ENCODE measurements at regions not wholly inside any gene's neighbourhood (a gene's known extent, or its start where the extent isn't known, plus 50 kb on each side); places are given as distances from the start of the nearest gene placed in this dataset.

DNA sequence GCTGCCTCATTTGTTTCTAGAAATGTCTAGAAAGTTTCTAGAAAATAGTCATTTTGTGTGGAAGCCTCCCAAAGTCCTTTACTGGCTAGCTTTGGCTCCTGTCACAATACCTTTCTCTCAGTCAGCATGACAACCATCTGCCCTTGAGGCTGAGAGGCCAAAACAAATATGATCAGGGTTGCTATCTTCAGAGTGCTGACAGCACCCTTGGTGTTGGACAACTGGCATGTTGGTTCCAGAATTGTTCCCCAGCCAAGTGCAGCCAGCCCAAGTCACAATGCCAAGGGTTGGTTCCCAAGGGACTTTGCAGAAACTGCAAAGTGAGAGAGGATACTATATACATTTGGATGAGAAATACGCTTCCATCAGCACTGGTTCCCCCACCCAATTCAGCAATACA, 140.9 kb upstream of the GAS1 start:
- intact Hi-C loops (cut with micrococcal nuclease): no loop called here
- Histone ChIP-seq H3K4me1 (ENCODE audit: control insufficient read depth, insufficient read depth, low read length) (no peaks in the 10 kb centered on the region), H3K27me3 (ENCODE audit: control insufficient read depth, insufficient read depth, low read length) (no peaks in the 10 kb centered on the region), H3K9me3 (ENCODE audit: control insufficient read depth, insufficient read depth, low read length) (no peaks in the 10 kb centered on the region), H3K36me3 (ENCODE audit: control insufficient read depth, insufficient read depth, low read length) (no peaks in the 10 kb centered on the region), H3K4me3 (ENCODE audit: low read length) (no peak overlapping the region), H3K27ac (ENCODE audit: low read length) (no peak overlapping the region)
- Mint-ChIP-seq H3K4me3 (no peak overlapping the region), H3K4me1 (no peaks in the 10 kb centered on the region), H3K27me3 (ENCODE audit: low read depth in 2 of 2) (peaks cover 5 to 8% of the 10 kb centered on the region in 2 donors), H3K9me3 (no peaks in the 10 kb centered on the region), H3K27ac (no peak overlapping the region), H3K36me3 (no peaks in the 10 kb centered on the region)
- no CpG with 5 or more reads among the region's 1 CpG for WGBS (ENCODE audit: insufficient coverage)
- TF ChIP-seq, protein P1, sequence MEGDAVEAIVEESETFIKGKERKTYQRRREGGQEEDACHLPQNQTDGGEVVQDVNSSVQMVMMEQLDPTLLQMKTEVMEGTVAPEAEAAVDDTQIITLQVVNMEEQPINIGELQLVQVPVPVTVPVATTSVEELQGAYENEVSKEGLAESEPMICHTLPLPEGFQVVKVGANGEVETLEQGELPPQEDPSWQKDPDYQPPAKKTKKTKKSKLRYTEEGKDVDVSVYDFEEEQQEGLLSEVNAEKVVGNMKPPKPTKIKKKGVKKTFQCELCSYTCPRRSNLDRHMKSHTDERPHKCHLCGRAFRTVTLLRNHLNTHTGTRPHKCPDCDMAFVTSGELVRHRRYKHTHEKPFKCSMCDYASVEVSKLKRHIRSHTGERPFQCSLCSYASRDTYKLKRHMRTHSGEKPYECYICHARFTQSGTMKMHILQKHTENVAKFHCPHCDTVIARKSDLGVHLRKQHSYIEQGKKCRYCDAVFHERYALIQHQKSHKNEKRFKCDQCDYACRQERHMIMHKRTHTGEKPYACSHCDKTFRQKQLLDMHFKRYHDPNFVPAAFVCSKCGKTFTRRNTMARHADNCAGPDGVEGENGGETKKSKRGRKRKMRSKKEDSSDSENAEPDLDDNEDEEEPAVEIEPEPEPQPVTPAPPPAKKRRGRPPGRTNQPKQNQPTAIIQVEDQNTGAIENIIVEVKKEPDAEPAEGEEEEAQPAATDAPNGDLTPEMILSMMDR (IDR thresholded peaks at IDR 0.05): no peak
- ATAC-seq: no peak
- no peak for DNase-seq

DNA sequence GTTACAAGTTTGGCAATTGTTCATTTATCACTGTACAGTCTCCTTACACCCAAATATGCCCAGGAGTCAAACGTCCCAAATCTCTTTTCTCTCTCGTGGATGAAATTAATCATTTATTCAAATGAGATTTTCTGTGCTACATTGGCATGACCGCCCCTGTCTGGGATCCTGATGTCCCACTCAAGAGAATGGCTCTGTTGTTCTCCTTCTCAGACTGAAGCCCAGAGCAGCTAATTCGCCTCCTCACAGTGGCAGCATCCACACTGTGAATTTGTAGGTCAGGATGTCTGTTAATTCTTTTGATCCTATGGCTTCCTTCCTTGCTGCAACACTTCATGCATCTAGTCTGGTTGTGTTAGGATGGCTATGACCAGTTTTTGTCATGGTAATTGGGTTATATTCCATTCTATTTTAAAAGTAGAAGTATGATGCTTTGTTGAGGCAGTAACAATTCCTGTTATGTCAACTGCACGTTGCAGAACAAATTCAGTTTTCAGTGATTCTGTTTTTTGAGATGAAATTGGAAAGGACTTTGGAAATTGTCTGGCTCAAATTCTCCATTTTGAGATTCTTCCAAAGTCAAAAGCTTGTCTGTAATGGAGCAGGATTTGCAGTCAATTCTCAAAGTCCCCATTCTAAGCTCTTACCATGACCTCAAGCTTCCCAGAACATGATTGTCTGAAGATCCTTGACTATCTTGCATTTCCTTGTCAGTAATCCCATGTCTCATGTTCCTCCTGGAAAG, 141.5 kb upstream of the GAS1 start:
- Histone ChIP-seq H3K4me3 (ENCODE audit: low read length) (no peak overlapping the region), H3K9me3 (ENCODE audit: control insufficient read depth, insufficient read depth, low read length) (no peaks in the 10 kb centered on the region), H3K27ac (ENCODE audit: low read length) (no peak overlapping the region), H3K27me3 (ENCODE audit: control insufficient read depth, insufficient read depth, low read length) (no peaks in the 10 kb centered on the region), H3K36me3 (ENCODE audit: control insufficient read depth, insufficient read depth, low read length) (no peaks in the 10 kb centered on the region), H3K4me1 (ENCODE audit: control insufficient read depth, insufficient read depth, low read length) (no peaks in the 10 kb centered on the region)
- no peak for DNase-seq
- H3K9me3 Mint-ChIP-seq: no peaks in the 10 kb centered on the region
- intact Hi-C loops (cut with micrococcal nuclease): no loop called here
- no peak overlapping the region for H3K27ac Mint-ChIP-seq
- WGBS (ENCODE audit: insufficient coverage): 85% methylated on average over 5 of the region's 5 CpGs
- H3K36me3 Mint-ChIP-seq: no peaks in the 10 kb centered on the region
- TF ChIP-seq, protein P1 (IDR thresholded peaks at IDR 0.05): no peak
- peaks cover 5 to 8% of the 10 kb centered on the region in 2 donors for H3K27me3 Mint-ChIP-seq (ENCODE audit: low read depth in 2 of 2)
- no peak overlapping the region for H3K4me3 Mint-ChIP-seq
- ATAC-seq: no peak
- no peaks in the 10 kb centered on the region for H3K4me1 Mint-ChIP-seq

DNA sequence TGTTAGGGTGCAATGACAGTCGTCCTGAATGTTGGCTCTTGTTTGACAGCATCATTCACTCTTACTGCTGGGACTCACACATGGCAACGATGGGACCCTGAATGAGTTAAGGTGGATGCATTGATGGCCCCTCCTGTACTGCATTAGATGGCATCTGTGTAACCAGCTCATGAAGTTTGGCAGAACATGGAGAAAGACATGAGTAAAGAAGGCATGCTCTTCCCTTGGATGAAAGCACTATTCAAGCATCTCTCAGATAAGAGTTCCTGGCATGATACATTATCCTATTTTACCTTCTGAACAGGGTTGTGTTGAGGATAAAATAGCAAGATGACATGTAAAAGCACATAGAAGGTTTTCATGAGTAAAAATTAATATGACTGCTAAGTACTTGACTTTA, 142.2 kb upstream of the GAS1 start:
- H3K4me1 Mint-ChIP-seq: no peaks in the 10 kb centered on the region
- TF ChIP-seq, protein P1 (IDR thresholded peaks at IDR 0.05): no peak
- no peak for DNase-seq
- H3K36me3 Mint-ChIP-seq: no peaks in the 10 kb centered on the region
- Histone ChIP-seq H3K9me3 (ENCODE audit: control insufficient read depth, insufficient read depth, low read length) (no peaks in the 10 kb centered on the region), H3K36me3 (ENCODE audit: control insufficient read depth, insufficient read depth, low read length) (no peaks in the 10 kb centered on the region), H3K4me3 (ENCODE audit: low read length) (no peak overlapping the region), H3K27me3 (ENCODE audit: control insufficient read depth, insufficient read depth, low read length) (no peaks in the 10 kb centered on the region), H3K4me1 (ENCODE audit: control insufficient read depth, insufficient read depth, low read length) (no peaks in the 10 kb centered on the region), H3K27ac (ENCODE audit: low read length) (no peak overlapping the region)
- H3K4me3 Mint-ChIP-seq: no peak overlapping the region
- H3K9me3 Mint-ChIP-seq: no peaks in the 10 kb centered on the region
- intact Hi-C loops (cut with micrococcal nuclease): no loop called here
- 38% methylated on average over 2 of the region's 2 CpGs for WGBS (ENCODE audit: insufficient coverage)
- peaks cover 5 to 8% of the 10 kb centered on the region in 2 donors for H3K27me3 Mint-ChIP-seq (ENCODE audit: low read depth in 2 of 2)
- ATAC-seq: no peak
- no peak overlapping the region for H3K27ac Mint-ChIP-seq

DNA sequence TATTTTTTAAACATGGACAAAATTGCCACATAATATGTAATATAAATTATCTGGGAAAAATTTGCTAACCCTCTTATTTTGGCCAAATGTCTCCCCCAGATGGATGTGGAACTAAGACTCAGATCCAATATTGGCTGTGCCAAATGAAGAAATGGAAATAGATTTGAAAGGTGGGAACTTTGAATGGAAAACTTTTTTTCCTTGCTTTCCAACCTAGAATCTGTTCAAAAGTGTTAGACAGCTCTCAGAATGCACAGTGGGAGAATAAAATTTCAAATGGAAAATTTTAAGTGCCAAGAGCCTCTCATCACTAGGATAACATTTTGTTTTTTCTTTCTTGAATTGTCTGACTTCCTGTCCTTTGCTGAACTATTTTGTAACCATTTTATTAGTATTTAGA, 142.6 kb upstream of the GAS1 start:
- DNase-seq (no peak), ATAC-seq (no peak)
- H3K4me1 ChIP-seq (ENCODE audit: control insufficient read depth, insufficient read depth, low read length): no peaks in the 10 kb centered on the region
- H3K27me3 ChIP-seq (ENCODE audit: control insufficient read depth, insufficient read depth, low read length): no peaks in the 10 kb centered on the region
- TF ChIP-seq, protein P1 (IDR thresholded peaks at IDR 0.05): no peak
- Mint-ChIP-seq H3K27ac (no peak overlapping the region), H3K9me3 (no peaks in the 10 kb centered on the region), H3K4me3 (no peak overlapping the region), H3K27me3 (ENCODE audit: low read depth in 2 of 2) (peaks cover 5 to 8% of the 10 kb centered on the region in 2 donors), H3K36me3 (no peaks in the 10 kb centered on the region), H3K4me1 (no peaks in the 10 kb centered on the region)
- intact Hi-C loops (cut with micrococcal nuclease): no loop called here
- no peaks in the 10 kb centered on the region for H3K36me3 ChIP-seq (ENCODE audit: control insufficient read depth, insufficient read depth, low read length)
- H3K27ac ChIP-seq (ENCODE audit: low read length): no peak overlapping the region
- H3K4me3 ChIP-seq (ENCODE audit: low read length): no peak overlapping the region
- no peaks in the 10 kb centered on the region for H3K9me3 ChIP-seq (ENCODE audit: control insufficient read depth, insufficient read depth, low read length)
